Head of caudate nucleus (tissue), 42 donors: ENCODE measurements at regions not wholly inside any gene's neighbourhood (a gene's known extent, or its start where the extent isn't known, plus 50 kb on each side); places are given as distances from the start of the nearest gene placed in this dataset.
A peak's percentile ranks its signal among the peaks of the same experiment; 100 is the strongest.

ENCODE experiments used
- DNase-seq, 42 donors: peaks; one replicate each; pipeline versions ENCODE4 v3.0.0 to v3.0.0-alpha.2; 2020 to 2021; ENCODE audit warnings: mixed read lengths in 7 of 42
- intact Hi-C: fragments of 100-400 bp; cut with DNase I; formaldehyde crosslinking; loops from one replicate; pipeline ENCODE4 v1.15.0; 2022

- DNase-seq: no peak
- intact Hi-C loops: no loop called here
These were observed 53.1 kb upstream of the VSX1 start for GRCh38 chr20:25135031-25135430.

- intact Hi-C loops: no loop called here
These were observed 54.1 kb upstream of the VSX1 start for GRCh38 chr20:25136056-25136455.

GRCh38 chr20:25136643-25137559 lies 55.0 kb upstream of the VSX1 start:
- DNase-seq: peak; percentile 35 to 93 (median 74)
- intact Hi-C loops: no loop called here

More at GRCh38 chr20:25136056-25136455, 54.1 kb upstream of the VSX1 start:
- DNase-seq: peak in 1 of 42 donors; percentile 36

- DNase-seq: no peak
- intact Hi-C loops: no loop called here
These were observed 56.3 kb upstream of the ENTPD6 start for GRCh38 chr20:25139029-25139705.

- no peak for DNase-seq
- intact Hi-C loops: no loop called here
These were observed 54.5 kb upstream of the ENTPD6 start for GRCh38 chr20:25140968-25141367.

- intact Hi-C loops: no loop called here
- no peak for DNase-seq
These were observed 53.1 kb upstream of the ENTPD6 start for GRCh38 chr20:25142435-25142834.

GRCh38 chr20:25145131-25145530 lies 50.4 kb upstream of the ENTPD6 start:
- intact Hi-C loops: no loop called here
- DNase-seq: peak in 16 of 42 donors; percentile 6 to 80 (median 48)
